HepG2 (cell line): ENCODE measurements at regions not wholly inside any gene's neighbourhood (a gene's known extent, or its start where the extent isn't known, plus 50 kb on each side); places are given as distances from the start of the nearest gene placed in this dataset.

Experiments used
- ATAC-seq: fragments of 200-7000 bp; cut with Tn5 transposase; 3 replicates; pipeline ENCODE4 v1.9.1; 2020; ENCODE audit warnings: mild to moderate bottlenecking, moderate library complexity
- BruUV-seq: library from RNA; stranded (reverse); fragments of 400-500 nt; replicated peaks from 2 replicates; lab custom pipeline; 2021; lab: Mats Ljungman, UMichigan
- CTCF ChIA-PET: fragments of 300-600 bp; formaldehyde crosslinking; extraction: SDS; loops from one replicate; lab custom pipeline; 2021; ENCODE audit warnings: low total read pairs, inconsistent platforms, low intra/inter-chr PET ratio; lab: Yijun Ruan, JAX
- POLR2A ChIA-PET: fragments of 350-600 bp; sonication (Branson Sonifier 250); formaldehyde crosslinking; loops from one replicate; lab custom pipeline; 2020; ENCODE audit warnings: antibody characterized with exemption, inconsistent platforms; lab: Yijun Ruan, JAX
- DNase-seq: peaks from one replicate; pipeline ENCODE4 v3.0.0-alpha.2; 2015; ENCODE audit warnings: low spot score
- FAIRE-seq: peaks from 3 replicates; lab custom pipeline; 2011; peaks lifted over from hg19 to GRCh38; lab: Jason Lieb, UNC
- H2AFZ ChIP-seq: one replicate; pipeline ENCODE4 v1.6.1; 2011; ENCODE audit warnings: low read length, inconsistent platforms
- H3K27ac ChIP-seq: fragments of 300-600 bp; 3 replicates; pipeline ENCODE4 v1.8.0; 2011; ENCODE audit warnings: mixed run types, mild to moderate bottlenecking, mixed read lengths, low read length, inconsistent platforms; ENCODE audit not compliant: insufficient read depth; ENCODE audit errors: extremely low read length
- H3K27me3 ChIP-seq, 2 experiments: fragments of 200-600 bp in 1 of 2; 2 replicates in 1 of 2; 3 replicates in 1 of 2; pipeline versions ENCODE4 v1.6.0 to v1.8.0; 2011; ENCODE audit warnings: low read length in 2 of 2, mild to moderate bottlenecking in 2 of 2, moderate library complexity in 2 of 2, inconsistent platforms in 1 of 2; ENCODE audit not compliant: insufficient read depth in 2 of 2, control insufficient read depth in 1 of 2
- H3K36me3 ChIP-seq, 2 experiments: fragments of 200-600 bp in 1 of 2; replicated peaks in 1 of 2; 2 replicates in 1 of 2; 3 replicates in 1 of 2; pipeline versions ENCODE4 v1.5.1 to v1.8.0; 2011; ENCODE audit warnings: low read length in 2 of 2, inconsistent platforms in 1 of 2; ENCODE audit not compliant: insufficient read depth in 2 of 2, control insufficient read depth in 1 of 2
- H3K4me1 ChIP-seq: 2 replicates; pipeline ENCODE4 v1.5.1; 2012; ENCODE audit warnings: low read length, inconsistent platforms; ENCODE audit not compliant: insufficient read depth
- H3K4me2 ChIP-seq: 2 replicates; pipeline ENCODE4 v1.6.0; 2011; ENCODE audit warnings: low read depth, low read length, inconsistent platforms
- H3K4me3 ChIP-seq, 3 experiments: fragments of 200-600 bp in 1 of 3; sonication (generic), shearing (Covaris generic) in 1 of 3; replicated peaks in 1 of 3; 2 replicates each; pipeline ENCODE4 v1.5.1; 2011 to 2016; ENCODE audit warnings: low read length in 3 of 3, inconsistent platforms in 2 of 3, low read depth in 2 of 3, mild to moderate bottlenecking in 2 of 3, control low read depth in 1 of 3, mixed read lengths in 1 of 3; ENCODE audit not compliant: insufficient read depth in 1 of 3
- H3K79me2 ChIP-seq: one replicate; pipeline ENCODE4 v1.6.1; 2011; ENCODE audit warnings: low read length, inconsistent platforms; ENCODE audit not compliant: insufficient read depth
- H3K9ac ChIP-seq: 2 replicates; pipeline ENCODE4 v1.6.0; 2011; ENCODE audit warnings: mild to moderate bottlenecking, low read depth, low read length, inconsistent platforms; ENCODE audit not compliant: insufficient read depth
- H3K9me3 ChIP-seq: 2 replicates; pipeline ENCODE4 v1.5.1; 2012; ENCODE audit warnings: mild to moderate bottlenecking, low read length
- H4K20me1 ChIP-seq: 2 replicates; pipeline ENCODE4 v1.6.0; 2011; ENCODE audit warnings: inconsistent platforms, mild to moderate bottlenecking, low read length, moderate library complexity; ENCODE audit not compliant: insufficient read depth
- AGO1 ChIP-seq: fragments of 200-400 bp; formaldehyde crosslinking; IDR thresholded peaks from 2 replicates; pipeline ENCODE4 v1.6.1; 2017; ENCODE audit warnings: mild to moderate bottlenecking, low read depth, low read length, moderate library complexity; ENCODE audit not compliant: poor library complexity, severe bottlenecking
- CCAR2 ChIP-seq: fragments of 200-400 bp; formaldehyde crosslinking; optimal IDR thresholded peaks from 2 replicates; pipeline ENCODE3; 2018; ENCODE audit warnings: low read depth, mild to moderate bottlenecking, low read length, moderate library complexity
- JUNB ChIP-seq: sonication (generic); formaldehyde crosslinking; IDR thresholded peaks from 2 replicates; pipeline ENCODE4 v1.8.0; 2022; ENCODE audit warnings: missing genetic modification reagents, mild to moderate bottlenecking, borderline replicate concordance
- KLF16 ChIP-seq, 2 experiments: sonication (generic) in 1 of 2; formaldehyde crosslinking in 1 of 2; IDR thresholded peaks; 2 replicates each; pipeline versions ENCODE4 v1.6.1 to v1.8.0; 2016 to 2023; ENCODE audit warnings: missing genetic modification reagents in 2 of 2, missing compliant biosample characterization in 1 of 2
- NFIC ChIP-seq: IDR thresholded peaks from 2 replicates; pipeline ENCODE4 v1.6.1; 2012; ENCODE audit warnings: mild to moderate bottlenecking, low read length, inconsistent platforms
- NFKBIZ ChIP-seq: IDR thresholded peaks from 2 replicates; pipeline ENCODE4 v1.6.1; 2018; ENCODE audit warnings: missing genetic modification reagents, missing compliant biosample characterization
- POLR2G ChIP-seq: fragments of 200-400 bp; formaldehyde crosslinking; IDR thresholded peaks from 2 replicates; pipeline ENCODE4 v1.6.1; 2018; ENCODE audit warnings: mild to moderate bottlenecking, low read depth, low read length, moderate library complexity
- YEATS4 ChIP-seq: sonication (generic); formaldehyde crosslinking; IDR thresholded peaks from 2 replicates; pipeline ENCODE4 v1.4.0; 2020; ENCODE audit warnings: missing genetic modification reagents, borderline replicate concordance
- ZNF143 ChIP-seq: sonication (generic); formaldehyde crosslinking; IDR thresholded peaks from 2 replicates; pipeline ENCODE4 v1.4.0; 2020; ENCODE audit warnings: missing genetic modification reagents
- ZNF292 ChIP-seq: sonication (generic); formaldehyde crosslinking; IDR thresholded peaks from 2 replicates; pipeline ENCODE4 v1.8.1; 2022; ENCODE audit warnings: mild to moderate bottlenecking, low read depth, missing genetic modification reagents, borderline replicate concordance
- ZNF367 ChIP-seq: sonication (generic); formaldehyde crosslinking; IDR thresholded peaks from 2 replicates; pipeline ENCODE4 v1.4.0; 2020; ENCODE audit warnings: missing genetic modification reagents, borderline replicate concordance
- ZNF383 ChIP-seq: sonication (generic); formaldehyde crosslinking; IDR thresholded peaks from 2 replicates; pipeline ENCODE4 v1.4.0; 2020; ENCODE audit warnings: missing genetic modification reagents, mild to moderate bottlenecking, borderline replicate concordance
- WGBS: methylation state at CpG from one replicate; pipeline ENCODE4 v1.1.6; 2017; ENCODE audit warnings: low lambda C conversion rate; 5-methylcytosine and 5-hydroxymethylcytosine counted together
- in situ Hi-C: cut with HindIII; loops from 2 replicates; pipeline ENCODE4 v1.10.0; 2017; ENCODE audit warnings: low pct_unique_long_range_greater_than_20kb; ENCODE audit not compliant: extremely low pct_ligation_motif_present
- intact Hi-C: fragments of 100-400 bp; cut with micrococcal nuclease; formaldehyde crosslinking; loops from one replicate; pipeline ENCODE4 v1.10.0; 2022; ENCODE audit not compliant: unreplicated experiment
- TF ChIP-seq, protein P1 (sequence below): IDR thresholded peaks from 2 replicates; pipeline ENCODE4 v1.6.1; 2018; ENCODE audit warnings: missing genetic modification reagents
- TF ChIP-seq, protein P2 (sequence below): IDR thresholded peaks from 2 replicates; pipeline ENCODE4 v1.6.1; 2016
- TF ChIP-seq, protein P3 (sequence below): IDR thresholded peaks from 2 replicates; pipeline ENCODE4 v1.6.1; 2016; ENCODE audit warnings: low read depth
- TF ChIP-seq, protein P4 (sequence below): sonication (generic); formaldehyde crosslinking; IDR thresholded peaks from 2 replicates; pipeline ENCODE4 v1.8.0; 2022; ENCODE audit warnings: mild to moderate bottlenecking, missing genetic modification reagents

DNA sequence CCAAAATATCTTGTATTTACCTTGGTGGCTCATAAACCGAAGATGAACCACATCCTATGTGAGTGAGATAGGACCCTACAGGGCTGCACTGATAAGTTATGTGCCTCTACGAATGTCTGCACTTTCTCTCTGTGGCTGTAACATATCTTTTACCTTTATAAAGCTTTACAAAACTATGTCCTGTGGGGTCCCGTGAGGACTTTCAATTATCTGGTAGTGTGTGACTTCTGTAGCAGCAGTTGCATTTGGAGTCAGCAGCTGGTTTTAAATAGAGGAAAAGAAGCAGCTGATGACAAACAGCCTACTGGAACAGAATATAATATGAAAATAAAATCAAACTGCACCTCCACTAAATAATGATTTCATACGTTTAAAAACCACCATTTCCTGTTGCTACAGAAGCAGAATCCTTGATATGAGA, 222.4 kb upstream of the GNAI1 start:
- intact Hi-C loops: no loop called here
- Histone ChIP-seq H3K4me1 (no peaks in the 10 kb centered on the region), H3K79me2 (no peaks in the 10 kb centered on the region), H2AFZ (no peak overlapping the region), H3K9me3 (no peaks in the 10 kb centered on the region), H3K9ac (no peak overlapping the region), H3K36me3 (no peaks in the 10 kb centered on the region), H3K4me2 (no peak overlapping the region), H4K20me1 (no peaks in the 10 kb centered on the region), H3K27ac (no peak overlapping the region), H3K27me3 (no peaks in the 10 kb centered on the region), H3K4me3 (no peak overlapping the region)
- no TSS peak for BruUV-seq
- ChIA-PET POLR2A (no interaction called here), CTCF (no interaction called here)
- no peak for FAIRE-seq
- TF ChIP-seq CCAR2: no peak
- no peak for TF ChIP-seq NFIC
- no peak for TF ChIP-seq ZNF383 (CRISPR knock-in tag)
- TF ChIP-seq ZNF367 (CRISPR knock-in tag): no peak
- TF ChIP-seq POLR2G: no peak
- TF ChIP-seq AGO1: no peak
- no peak for TF ChIP-seq KLF16 (CRISPR knock-in tag; IDR thresholded peaks at IDR 0.05)
- no peak for TF ChIP-seq ZNF143 (CRISPR knock-in tag)
- TF ChIP-seq, protein P1, sequence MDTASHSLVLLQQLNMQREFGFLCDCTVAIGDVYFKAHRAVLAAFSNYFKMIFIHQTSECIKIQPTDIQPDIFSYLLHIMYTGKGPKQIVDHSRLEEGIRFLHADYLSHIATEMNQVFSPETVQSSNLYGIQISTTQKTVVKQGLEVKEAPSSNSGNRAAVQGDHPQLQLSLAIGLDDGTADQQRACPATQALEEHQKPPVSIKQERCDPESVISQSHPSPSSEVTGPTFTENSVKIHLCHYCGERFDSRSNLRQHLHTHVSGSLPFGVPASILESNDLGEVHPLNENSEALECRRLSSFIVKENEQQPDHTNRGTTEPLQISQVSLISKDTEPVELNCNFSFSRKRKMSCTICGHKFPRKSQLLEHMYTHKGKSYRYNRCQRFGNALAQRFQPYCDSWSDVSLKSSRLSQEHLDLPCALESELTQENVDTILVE: no peak
- TF ChIP-seq NFKBIZ (CRISPR knock-in tag): no peak
- TF ChIP-seq, protein P2, sequence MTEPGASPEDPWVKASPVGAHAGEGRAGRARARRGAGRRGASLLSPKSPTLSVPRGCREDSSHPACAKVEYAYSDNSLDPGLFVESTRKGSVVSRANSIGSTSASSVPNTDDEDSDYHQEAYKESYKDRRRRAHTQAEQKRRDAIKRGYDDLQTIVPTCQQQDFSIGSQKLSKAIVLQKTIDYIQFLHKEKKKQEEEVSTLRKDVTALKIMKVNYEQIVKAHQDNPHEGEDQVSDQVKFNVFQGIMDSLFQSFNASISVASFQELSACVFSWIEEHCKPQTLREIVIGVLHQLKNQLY (CRISPR knock-in tag): no peak
- no peak for TF ChIP-seq JUNB (CRISPR knock-in tag)
- TF ChIP-seq YEATS4 (CRISPR knock-in tag): no peak
- TF ChIP-seq, protein P3, sequence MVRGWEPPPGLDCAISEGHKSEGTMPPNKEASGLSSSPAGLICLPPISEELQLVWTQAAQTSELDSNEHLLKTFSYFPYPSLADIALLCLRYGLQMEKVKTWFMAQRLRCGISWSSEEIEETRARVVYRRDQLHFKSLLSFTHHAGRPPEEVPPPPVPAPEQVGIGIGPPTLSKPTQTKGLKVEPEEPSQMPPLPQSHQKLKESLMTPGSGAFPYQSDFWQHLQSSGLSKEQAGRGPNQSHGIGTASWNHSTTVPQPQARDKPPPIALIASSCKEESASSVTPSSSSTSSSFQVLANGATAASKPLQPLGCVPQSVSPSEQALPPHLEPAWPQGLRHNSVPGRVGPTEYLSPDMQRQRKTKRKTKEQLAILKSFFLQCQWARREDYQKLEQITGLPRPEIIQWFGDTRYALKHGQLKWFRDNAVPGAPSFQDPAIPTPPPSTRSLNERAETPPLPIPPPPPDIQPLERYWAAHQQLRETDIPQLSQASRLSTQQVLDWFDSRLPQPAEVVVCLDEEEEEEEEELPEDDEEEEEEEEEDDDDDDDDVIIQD (CRISPR knock-in tag): no peak
- no peak for TF ChIP-seq ZNF292 (CRISPR knock-in tag)
- TF ChIP-seq, protein P4, sequence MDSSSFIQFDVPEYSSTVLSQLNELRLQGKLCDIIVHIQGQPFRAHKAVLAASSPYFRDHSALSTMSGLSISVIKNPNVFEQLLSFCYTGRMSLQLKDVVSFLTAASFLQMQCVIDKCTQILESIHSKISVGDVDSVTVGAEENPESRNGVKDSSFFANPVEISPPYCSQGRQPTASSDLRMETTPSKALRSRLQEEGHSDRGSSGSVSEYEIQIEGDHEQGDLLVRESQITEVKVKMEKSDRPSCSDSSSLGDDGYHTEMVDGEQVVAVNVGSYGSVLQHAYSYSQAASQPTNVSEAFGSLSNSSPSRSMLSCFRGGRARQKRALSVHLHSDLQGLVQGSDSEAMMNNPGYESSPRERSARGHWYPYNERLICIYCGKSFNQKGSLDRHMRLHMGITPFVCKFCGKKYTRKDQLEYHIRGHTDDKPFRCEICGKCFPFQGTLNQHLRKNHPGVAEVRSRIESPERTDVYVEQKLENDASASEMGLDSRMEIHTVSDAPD (CRISPR knock-in tag): no peak
- ATAC-seq: no peak
- DNase-seq: no peak
- in situ Hi-C loops: no loop called here
- 0% methylated on average over 4 of the region's 4 CpGs for WGBS
